GM18858 (cell line): ENCODE measurements at regions not wholly inside any gene's neighbourhood (a gene's known extent, or its start where the extent isn't known, plus 50 kb on each side); places are given as distances from the start of the nearest gene placed in this dataset.

Experiments
- ATAC-seq: cut with Tn5 transposase; IDR thresholded peaks from one replicate; pipeline ENCODE4 v1.9.1; 2021; ENCODE audit not compliant: unreplicated experiment

DNA sequence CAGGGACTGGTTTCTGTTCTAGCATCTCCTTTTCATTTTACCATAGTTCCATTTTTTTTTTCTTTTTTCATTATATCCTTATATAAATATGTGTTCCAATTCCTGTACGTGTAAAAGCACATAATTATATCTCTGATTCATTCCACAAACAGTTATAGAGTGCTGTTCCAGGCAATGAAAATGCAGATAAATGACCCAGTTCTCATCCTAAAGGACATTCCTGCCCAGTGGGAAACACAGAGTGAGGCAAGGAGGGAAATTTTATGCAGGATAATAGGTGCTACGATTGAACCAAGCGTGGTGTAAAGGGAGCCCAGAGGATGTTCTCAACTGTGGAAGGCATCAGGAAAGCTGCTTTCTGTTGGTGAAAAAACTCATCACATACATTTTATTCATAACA, 408.1 kb downstream of the GATA3 start:
- ATAC-seq: no peak

DNA sequence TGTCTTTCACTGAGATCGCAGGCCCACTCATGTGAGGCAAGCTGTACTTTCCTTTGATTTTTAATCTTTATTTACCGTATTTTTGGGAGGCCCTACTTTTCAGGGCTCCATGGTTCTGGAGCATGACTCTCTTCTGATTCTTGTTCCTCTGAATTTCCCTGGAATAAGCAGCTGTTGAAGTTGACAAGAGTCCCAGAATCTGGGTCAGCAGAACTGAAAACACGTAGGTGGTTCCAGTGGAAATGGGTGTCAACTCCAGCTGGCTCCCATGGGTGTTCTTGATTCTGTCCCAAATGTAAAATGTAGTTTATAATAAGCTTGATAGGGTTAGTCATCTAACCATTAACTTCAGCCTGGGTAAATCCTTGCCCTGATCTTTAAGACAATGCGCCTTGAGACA, 409.4 kb downstream of the GATA3 start:
- ATAC-seq: no peak

GRCh38 chr10:8468477-8468876, 414.0 kb downstream of the GATA3 start:
- no peak for ATAC-seq

DNA sequence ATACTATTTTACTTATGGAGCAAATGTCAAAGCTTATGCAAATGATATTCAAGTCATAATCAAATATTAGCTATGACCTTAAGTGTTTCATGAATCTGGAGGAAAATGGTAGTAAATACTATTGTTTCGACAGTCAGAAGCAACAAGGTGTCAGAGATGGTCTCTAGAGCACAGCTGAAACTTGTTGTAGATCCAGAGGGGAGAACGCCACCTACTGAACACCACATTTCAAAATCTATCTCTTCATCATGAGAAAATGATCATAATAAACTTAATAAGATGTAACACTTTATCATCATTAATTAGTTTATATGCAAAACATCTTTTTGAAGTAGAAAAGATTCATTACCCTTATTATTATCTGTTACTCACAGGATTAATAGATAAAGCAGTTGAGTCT, 418.7 kb downstream of the GATA3 start:
- no peak for ATAC-seq

DNA sequence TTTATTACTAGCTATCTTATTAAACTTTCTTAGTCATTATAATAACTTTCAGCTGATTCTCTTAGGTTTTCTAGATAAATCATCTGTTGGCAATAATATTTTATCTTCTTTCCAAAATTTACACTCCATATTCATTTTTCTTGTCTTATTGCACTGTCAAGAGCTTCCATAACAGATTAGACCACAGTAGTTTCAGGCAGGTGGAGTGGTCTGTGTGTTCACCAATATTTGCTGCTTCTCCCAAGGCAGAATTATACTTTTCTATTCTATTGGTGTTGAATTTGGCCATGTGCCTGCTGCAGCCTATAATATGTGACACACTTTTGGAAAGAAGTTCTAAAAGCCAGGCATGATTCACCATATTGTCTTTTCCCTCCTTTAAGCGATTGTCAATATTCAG, 422.8 kb downstream of the GATA3 start:
- no peak for ATAC-seq

DNA sequence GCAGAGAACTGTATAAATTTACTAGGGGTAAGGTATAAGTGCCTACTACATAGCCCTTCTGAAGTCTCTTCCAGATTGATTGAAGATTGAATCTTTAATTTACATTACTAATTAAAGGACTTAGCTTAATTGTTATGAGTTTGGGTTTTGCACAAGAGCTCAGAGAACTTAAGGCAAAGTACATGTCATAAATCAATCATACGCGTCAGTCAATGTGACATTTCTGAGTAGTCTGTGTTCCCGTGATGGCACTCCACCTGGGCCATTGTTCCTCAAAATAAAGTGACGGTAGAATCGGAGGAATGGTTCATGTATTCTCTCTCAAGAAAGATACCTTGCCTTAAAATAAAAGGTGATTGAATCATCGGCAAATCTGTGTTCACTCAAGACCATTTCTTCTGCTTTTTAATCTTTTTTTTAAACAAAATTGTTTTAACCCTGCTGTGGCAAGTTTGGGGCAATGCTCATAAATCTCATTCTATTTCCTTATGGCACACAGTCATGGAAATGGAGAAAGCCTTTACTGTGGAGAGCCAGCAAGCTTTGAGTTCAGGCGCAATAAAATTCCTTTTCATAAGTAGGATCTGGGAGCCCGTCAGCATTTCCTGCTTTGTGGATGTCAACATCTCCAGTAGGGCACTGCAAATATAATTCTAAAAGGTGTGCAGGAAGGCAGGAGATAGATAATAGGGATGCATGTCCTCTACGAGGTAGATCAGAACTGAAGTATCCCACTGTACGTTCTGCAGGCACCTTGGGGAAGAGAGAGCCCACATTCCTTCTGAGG, 427.4 kb downstream of the GATA3 start:
- no peak for ATAC-seq

DNA sequence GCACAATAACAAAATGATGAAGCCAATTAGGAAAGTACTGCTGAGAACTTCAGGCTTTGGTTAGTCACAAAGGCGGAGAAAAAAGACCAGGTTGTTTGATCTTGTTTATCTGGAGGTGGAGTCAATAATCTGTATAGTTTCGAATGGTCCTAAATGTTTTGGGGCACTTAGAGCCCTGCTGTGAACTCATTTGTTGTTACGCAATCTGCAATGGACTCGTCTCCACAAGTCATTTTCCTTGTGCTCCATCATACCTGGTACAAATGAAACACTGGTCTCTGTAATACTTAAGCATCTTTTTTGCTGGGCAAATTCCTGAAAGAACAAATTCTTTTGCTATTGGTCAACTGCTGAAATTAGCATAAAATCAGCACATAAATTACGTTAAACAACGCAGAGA, 430.5 kb downstream of the GATA3 start:
- ATAC-seq: no peak

- ATAC-seq: no peak
Observed at GRCh38 chr10:8487346-8487745, 432.9 kb downstream of the GATA3 start.

GRCh38 chr10:8489232-8489631, 434.7 kb downstream of the GATA3 start:
- ATAC-seq: no peak

DNA sequence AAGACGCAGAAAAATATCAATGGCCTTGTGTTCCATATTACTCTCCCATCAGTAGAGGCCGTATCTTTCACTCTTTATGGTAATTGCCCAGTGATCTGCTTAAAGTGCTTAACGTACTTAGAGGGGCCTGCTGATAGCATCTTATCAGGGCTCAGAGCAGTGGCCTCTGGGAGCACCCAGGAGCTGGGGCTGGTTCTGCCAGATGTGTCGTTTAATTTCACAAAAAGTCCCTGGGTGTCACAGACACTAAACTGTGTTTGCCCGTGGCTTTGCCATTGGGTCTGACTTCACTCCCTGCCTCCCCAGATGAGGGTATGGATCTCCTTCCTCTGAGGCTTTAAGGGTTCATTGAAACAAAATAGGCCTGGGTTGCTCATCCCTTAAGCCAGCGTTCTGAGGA, 435.3 kb downstream of the GATA3 start:
- ATAC-seq: no peak

DNA sequence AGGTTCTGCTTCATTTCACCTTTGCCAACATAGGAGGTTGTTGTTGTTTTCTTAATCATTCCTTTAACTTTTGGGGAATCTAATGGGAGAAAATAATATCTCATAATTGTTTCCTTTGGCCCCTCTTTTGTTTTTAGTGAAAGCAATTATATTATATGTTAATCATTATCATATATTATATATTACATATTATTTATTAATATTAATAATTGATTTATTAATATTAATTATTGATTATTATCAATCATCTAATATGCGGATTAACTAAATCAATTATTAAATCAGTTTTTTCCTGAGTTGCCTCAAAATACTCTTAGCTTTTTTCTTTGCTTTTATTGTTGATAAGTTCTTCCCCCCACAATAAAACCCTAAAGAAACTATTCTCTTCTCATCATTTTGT, 443.8 kb downstream of the GATA3 start:
- no peak for ATAC-seq

GRCh38 chr10:8498881-8499280, 444.4 kb downstream of the GATA3 start:
- ATAC-seq: no peak

DNA sequence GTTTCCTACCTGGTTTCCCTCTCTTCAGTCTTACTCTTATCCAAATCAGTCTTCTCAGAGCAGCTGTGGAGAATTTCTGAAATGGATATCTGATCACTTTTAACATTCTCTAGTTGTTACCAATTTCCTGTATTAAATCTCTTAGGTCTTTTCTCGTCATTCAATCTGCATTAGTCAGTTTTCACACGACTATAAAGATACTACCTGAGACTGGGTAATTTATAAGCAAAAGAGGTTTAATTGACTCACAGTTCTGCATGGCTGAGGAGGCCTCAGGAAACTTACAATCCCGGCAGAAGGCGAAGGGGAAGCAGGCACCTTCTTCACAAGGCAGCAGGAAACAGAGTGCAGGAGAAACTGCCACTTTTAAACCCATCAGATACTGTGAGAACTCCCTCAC, 444.8 kb downstream of the GATA3 start:
- no peak for ATAC-seq

- ATAC-seq: no peak
Observed at GRCh38 chr10:8499752-8500390, 445.4 kb downstream of the GATA3 start.

GRCh38 chr10:8502573-8502972, 448.1 kb downstream of the GATA3 start:
- ATAC-seq: no peak

GRCh38 chr10:8504499-8504898, 450.0 kb downstream of the GATA3 start:
- no peak for ATAC-seq

DNA sequence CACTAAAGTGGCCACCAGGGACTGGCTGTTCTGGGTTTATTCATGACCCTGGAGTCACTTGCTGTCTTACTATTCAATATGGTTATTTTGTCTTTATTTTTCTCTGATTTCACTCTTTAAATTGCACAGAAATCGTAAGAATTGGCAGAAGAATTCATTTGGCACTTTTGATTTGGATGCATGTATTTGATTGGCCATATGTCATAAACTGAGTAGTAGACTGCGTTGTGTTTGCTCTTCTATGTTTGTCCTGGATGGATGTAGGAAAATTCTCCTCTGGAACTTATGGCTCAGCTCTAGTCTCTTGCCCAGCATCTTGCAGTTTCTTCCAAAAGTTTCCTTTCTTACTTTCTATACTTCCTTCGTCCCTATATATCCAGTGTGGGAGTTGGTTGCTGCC, 452.7 kb downstream of the GATA3 start:
- no peak for ATAC-seq

DNA sequence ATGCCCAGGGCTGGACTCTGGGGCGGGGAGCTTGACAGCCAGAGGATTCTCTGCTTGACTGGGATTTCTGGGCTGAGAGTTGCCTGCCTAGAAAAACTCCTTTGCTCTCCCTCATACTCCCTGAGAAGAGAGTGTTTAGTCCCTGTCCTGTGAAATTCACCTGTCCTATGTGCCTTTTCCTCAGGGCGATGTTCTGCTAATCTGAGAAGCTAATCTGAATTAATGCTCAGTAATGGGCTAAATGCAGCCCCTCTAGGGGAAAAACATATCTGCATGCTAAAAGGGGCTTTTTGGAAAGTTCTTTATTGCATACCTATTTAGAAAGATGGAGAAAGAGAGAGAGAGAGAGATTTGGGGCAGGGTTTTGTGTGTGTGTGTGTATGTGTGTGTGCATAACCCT, 454.4 kb downstream of the GATA3 start:
- no peak for ATAC-seq

DNA sequence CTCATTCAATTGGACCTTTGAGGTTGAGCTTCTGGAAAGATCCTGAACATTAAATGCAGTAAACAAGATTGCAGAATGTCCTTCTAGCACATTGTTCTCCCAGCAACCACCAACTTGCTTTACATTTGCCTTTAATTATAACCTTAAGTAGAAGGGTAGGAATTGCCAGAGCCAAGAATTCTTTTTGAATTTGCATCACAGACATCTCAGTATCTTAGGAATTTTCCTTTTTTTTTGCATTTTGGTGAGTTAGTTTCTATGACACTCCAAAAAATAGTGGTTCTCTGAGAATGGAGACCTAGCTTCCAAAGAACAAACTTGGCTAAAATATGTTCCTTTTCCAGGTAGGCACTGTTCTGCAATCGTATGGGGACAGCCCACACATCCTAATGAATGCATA, 456.0 kb downstream of the GATA3 start:
- ATAC-seq: no peak

DNA sequence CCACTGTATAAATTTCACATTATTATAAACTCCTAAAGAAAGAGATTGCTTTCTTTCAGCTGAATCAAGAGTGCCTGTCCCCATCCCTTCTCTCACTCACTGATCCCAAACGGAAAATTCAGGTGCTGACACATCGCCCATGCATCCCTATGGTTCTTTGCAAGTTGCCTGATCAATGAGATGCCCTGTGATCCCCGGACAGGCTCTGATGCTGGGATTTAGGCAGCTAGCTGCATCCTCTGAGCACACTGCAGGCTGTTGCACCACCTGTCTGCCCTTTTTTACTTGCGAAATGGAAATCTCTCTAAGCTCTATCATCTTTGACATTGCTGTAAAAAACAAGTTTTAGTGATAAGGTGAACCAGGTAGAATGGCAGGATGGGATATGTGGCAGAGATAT, 456.5 kb downstream of the GATA3 start:
- no peak for ATAC-seq

DNA sequence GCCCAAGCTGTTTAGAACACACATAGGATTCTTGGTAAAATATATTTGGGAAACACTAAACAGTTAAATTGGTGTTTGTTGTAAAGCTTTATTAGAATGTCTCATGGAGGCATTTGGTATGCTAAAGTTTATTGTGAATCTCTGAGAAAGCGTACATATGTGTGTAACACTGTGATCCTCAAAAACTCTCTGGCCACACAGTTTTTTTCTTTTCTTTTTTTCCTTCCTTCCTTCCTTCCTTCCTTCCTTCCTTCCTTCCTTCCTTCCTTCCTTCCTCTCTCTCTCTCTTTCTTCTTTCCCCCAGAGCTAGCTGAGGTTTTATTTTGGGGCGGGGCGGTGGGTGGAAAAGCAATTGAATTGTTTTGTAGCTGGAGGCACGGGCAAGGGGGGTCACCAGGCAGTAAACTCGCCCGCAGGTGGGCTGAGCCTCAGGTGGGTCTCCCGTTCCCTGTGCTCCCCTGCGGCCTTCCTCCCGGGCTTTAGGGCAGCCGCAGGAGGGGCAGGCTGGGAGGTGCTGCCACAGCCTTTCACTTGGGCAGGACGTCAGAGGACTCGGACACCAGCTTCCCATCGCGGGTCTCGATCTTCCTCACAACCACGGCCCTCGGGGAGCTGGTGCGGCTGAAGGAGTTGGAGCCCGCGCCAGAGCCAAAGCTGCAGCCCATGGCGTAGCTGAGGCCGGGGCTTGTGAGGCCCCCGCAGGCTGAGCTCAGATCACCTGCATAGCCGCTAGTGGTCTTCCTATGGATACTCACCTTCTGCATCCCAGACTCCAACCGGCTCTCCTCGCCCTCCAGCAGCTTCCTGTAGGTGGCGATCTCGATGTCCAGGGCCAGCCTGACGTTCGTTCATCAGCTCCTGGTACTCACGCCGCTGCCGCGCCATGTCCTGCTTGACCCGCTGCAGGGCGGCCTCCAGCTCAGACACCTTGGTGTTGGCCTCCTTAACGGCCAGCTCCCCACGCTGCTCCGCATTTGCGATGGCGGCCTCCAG, 459.0 kb downstream of the GATA3 start:
- ATAC-seq: no peak

GRCh38 chr10:8520382-8520781, 465.9 kb downstream of the GATA3 start:
- no peak for ATAC-seq
